ENCODE measurements at regions not wholly inside any gene's neighbourhood (a gene's known extent, or its start where the extent isn't known, plus 50 kb on each side); places are given as distances from the start of the nearest gene placed in this dataset.

GRCh38 chr14:98274596-98274995 lies 997.4 kb downstream of the BCL11B start:
- Histone ChIP-seq H3K9me3 (no peaks in the 10 kb centered on the region), H3K36me3 (no peaks in the 10 kb centered on the region), H3K27me3 (no peaks in the 10 kb centered on the region), H3K27ac (no peak overlapping the region), H3K4me3 (no peak overlapping the region), H3K4me1 (no peaks in the 10 kb centered on the region)
- WGBS: 62% methylated on average over 8 of the region's 8 CpGs
- no peak for DNase-seq (ENCODE audit: low spot score in 2 of 2)
- TF ChIP-seq POLR2A (IDR thresholded peaks at IDR 0.05): no peak
- TF ChIP-seq POLR2AphosphoS5 (IDR thresholded peaks at IDR 0.05): no peak
- TF ChIP-seq CTCF (IDR thresholded peaks at IDR 0.05): no peak
- no peak for TF ChIP-seq EP300 (IDR thresholded peaks at IDR 0.05)

- WGBS: 89% methylated on average over 3 of the region's 3 CpGs
- Histone ChIP-seq H3K36me3 (no peaks in the 10 kb centered on the region), H3K4me1 (no peaks in the 10 kb centered on the region), H3K27ac (no peak overlapping the region), H3K4me3 (no peak overlapping the region), H3K9me3 (no peaks in the 10 kb centered on the region), H3K27me3 (no peaks in the 10 kb centered on the region)
- no peak for TF ChIP-seq EP300 (IDR thresholded peaks at IDR 0.05)
- TF ChIP-seq POLR2AphosphoS5 (IDR thresholded peaks at IDR 0.05): no peak
- no peak for TF ChIP-seq POLR2A (IDR thresholded peaks at IDR 0.05)
- TF ChIP-seq CTCF (IDR thresholded peaks at IDR 0.05): no peak
- DNase-seq (ENCODE audit: low spot score in 2 of 2): no peak
These were observed 993.2 kb downstream of the BCL11B start for GRCh38 chr14:98278800-98279199.

GRCh38 chr14:98280436-98280835 lies 991.6 kb downstream of the BCL11B start:
- DNase-seq (ENCODE audit: low spot score in 2 of 2): no peak

GRCh38 chr14:98288825-98289224 lies 983.2 kb downstream of the BCL11B start:
- H3K4me3 ChIP-seq: no peak overlapping the region
- H3K9me3 ChIP-seq: no peaks in the 10 kb centered on the region
- WGBS: 94% methylated on average over 6 of the region's 6 CpGs
- DNase-seq (ENCODE audit: low spot score in 2 of 2): no peak
- H3K27ac ChIP-seq: no peak overlapping the region
- no peaks in the 10 kb centered on the region for H3K36me3 ChIP-seq
- peaks cover 10% of the 10 kb centered on the region for H3K4me1 ChIP-seq
- no peaks in the 10 kb centered on the region for H3K27me3 ChIP-seq
- TF ChIP-seq CTCF (IDR thresholded peaks at IDR 0.05) (no peak), POLR2AphosphoS5 (IDR thresholded peaks at IDR 0.05) (no peak), EP300 (IDR thresholded peaks at IDR 0.05) (no peak), POLR2A (IDR thresholded peaks at IDR 0.05) (no peak)

More at GRCh38 chr14:98280436-98280835, 991.6 kb downstream of the BCL11B start:
- Histone ChIP-seq H3K4me3 (no peak overlapping the region), H3K9me3 (no peaks in the 10 kb centered on the region), H3K27ac (no peak overlapping the region), H3K27me3 (no peaks in the 10 kb centered on the region), H3K36me3 (no peaks in the 10 kb centered on the region), H3K4me1 (no peaks in the 10 kb centered on the region)
- TF ChIP-seq EP300 (IDR thresholded peaks at IDR 0.05) (no peak), POLR2A (IDR thresholded peaks at IDR 0.05) (no peak), POLR2AphosphoS5 (IDR thresholded peaks at IDR 0.05) (no peak), CTCF (IDR thresholded peaks at IDR 0.05) (no peak)
- 73% methylated on average over 5 of the region's 5 CpGs for WGBS

- no peak overlapping the region for H3K27ac ChIP-seq
- peaks cover 15% of the 10 kb centered on the region for H3K4me1 ChIP-seq
- TF ChIP-seq POLR2A (IDR thresholded peaks at IDR 0.05) (no peak), CTCF (IDR thresholded peaks at IDR 0.05) (no peak), EP300 (IDR thresholded peaks at IDR 0.05) (no peak), POLR2AphosphoS5 (IDR thresholded peaks at IDR 0.05) (no peak)
- no peaks in the 10 kb centered on the region for H3K36me3 ChIP-seq
- H3K4me3 ChIP-seq: no peak overlapping the region
- 79% methylated on average over 4 of the region's 4 CpGs for WGBS
- DNase-seq (ENCODE audit: low spot score in 2 of 2): no peak
- H3K9me3 ChIP-seq: no peaks in the 10 kb centered on the region
- peaks cover under 1% of the 10 kb centered on the region for H3K27me3 ChIP-seq
These were observed 981.4 kb downstream of the BCL11B start for GRCh38 chr14:98290596-98290995.

Measured in suprapubic skin (tissue), 4 donors.